Small intestine (tissue), 7 donors: ENCODE measurements at regions not wholly inside any gene's neighbourhood (a gene's known extent, or its start where the extent isn't known, plus 50 kb on each side); places are given as distances from the start of the nearest gene placed in this dataset.

Experiments used
- DNase-seq, 2 donors: peaks; one replicate each; pipeline versions ENCODE4 v3.0.0 to v3.0.0-alpha.2; 2013
- FAIRE-seq: peaks from 2 replicates; lab custom pipeline; 2012; peaks lifted over from hg19 to GRCh38; lab: Jason Lieb, UNC
- H3K27ac ChIP-seq, 3 donors: one replicate each; pipeline ENCODE4 v1.5.1; 2013; ENCODE audit warnings: low read length in 2 of 3, mild to moderate bottlenecking in 2 of 3, control low read depth in 1 of 3, inconsistent platforms in 1 of 3, low read depth in 1 of 3, moderate library complexity in 1 of 3
- H3K27me3 ChIP-seq, 3 donors: one replicate each; pipeline ENCODE4 v1.6.1; 2013; ENCODE audit warnings: low read length in 3 of 3, inconsistent platforms in 1 of 3; ENCODE audit not compliant: control insufficient read depth in 3 of 3, insufficient read depth in 3 of 3
- H3K36me3 ChIP-seq, 3 donors: one replicate each; pipeline ENCODE4 v1.6.1; 2013; ENCODE audit warnings: low read length in 3 of 3, inconsistent platforms in 1 of 3, low read depth in 1 of 3, mild to moderate bottlenecking in 1 of 3, moderate library complexity in 1 of 3; ENCODE audit not compliant: control insufficient read depth in 3 of 3, insufficient read depth in 2 of 3
- H3K4me1 ChIP-seq, 3 donors: one replicate each; pipeline ENCODE4 v1.6.1; 2013; ENCODE audit warnings: low read length in 2 of 3, inconsistent platforms in 1 of 3, low read depth in 1 of 3, mild to moderate bottlenecking in 1 of 3, moderate library complexity in 1 of 3; ENCODE audit not compliant: control insufficient read depth in 3 of 3, insufficient read depth in 2 of 3
- H3K4me3 ChIP-seq, 3 donors: one replicate each; pipeline ENCODE4 v1.5.1; 2013; ENCODE audit warnings: low read length in 3 of 3, control low read depth in 1 of 3, inconsistent platforms in 1 of 3, low read depth in 1 of 3, mild to moderate bottlenecking in 1 of 3, moderate library complexity in 1 of 3
- H3K9me3 ChIP-seq, 2 donors: one replicate each; pipeline ENCODE4 v1.6.1; 2013; ENCODE audit warnings: low read depth in 1 of 2, low read length in 1 of 2; ENCODE audit not compliant: control insufficient read depth in 2 of 2, insufficient read depth in 1 of 2
- WGBS, 3 donors: extraction: QIAGEN DNeasy Blood & Tissue Kit; methylation state at CpG; one replicate each; pipeline ENCODE4 v1.1.7; 2013; 5-methylcytosine and 5-hydroxymethylcytosine counted together
- donor health status: healthy with polysubstance abuse.
- donor health status: control.
- donor health status: control.
- donor health status: Bipolar disorder and iron deficiency.
- donor health status: healthy.

- H3K4me1 ChIP-seq = no peaks in the 10 kb centered on the region
- H3K36me3 ChIP-seq = no peaks in the 10 kb centered on the region
- no peak for FAIRE-seq
- H3K9me3 ChIP-seq = no peaks in the 10 kb centered on the region
- H3K27me3 ChIP-seq = no peaks in the 10 kb centered on the region
- 83 to 85% (median 84%) methylated on average over 6 of the region's 6 CpGs for WGBS, 3 donors
- H3K4me3 ChIP-seq = no peak overlapping the region
- no peak overlapping the region for H3K27ac ChIP-seq
- no peak for DNase-seq
Observed at GRCh38 chr4:54958236-54958635, 167.2 kb downstream of the KDR start.

- FAIRE-seq (no peak), DNase-seq (no peak)
- WGBS, 3 donors = 64 to 70% (median 68%) methylated on average over 2 of the region's 2 CpGs
- H3K9me3 ChIP-seq = no peaks in the 10 kb centered on the region
- H3K36me3 ChIP-seq = no peaks in the 10 kb centered on the region
- no peak overlapping the region for H3K4me3 ChIP-seq
- H3K27ac ChIP-seq = no peak overlapping the region
- H3K27me3 ChIP-seq = no peaks in the 10 kb centered on the region
- no peaks in the 10 kb centered on the region for H3K4me1 ChIP-seq
Observed at GRCh38 chr4:54954656-54955388, 170.6 kb downstream of the KDR start.

GRCh38 chr4:54946741-54947140 is 178.7 kb downstream of the KDR start:
- Histone ChIP-seq H3K4me1 (no peaks in the 10 kb centered on the region), H3K27me3 (no peaks in the 10 kb centered on the region), H3K27ac (no peak overlapping the region), H3K9me3 (no peaks in the 10 kb centered on the region), H3K4me3 (no peak overlapping the region), H3K36me3 (no peaks in the 10 kb centered on the region)
- WGBS, 3 donors = 25 to 63% (median 37%) methylated on average over 1 of the region's 1 CpG
- no peak for DNase-seq
- no peak for FAIRE-seq

- Histone ChIP-seq H3K4me3 (no peak overlapping the region), H3K36me3 (no peaks in the 10 kb centered on the region), H3K27ac (no peak overlapping the region), H3K27me3 (no peaks in the 10 kb centered on the region), H3K4me1 (no peaks in the 10 kb centered on the region), H3K9me3 (no peaks in the 10 kb centered on the region)
- 63 to 80% (median 68%) methylated on average over 6 of the region's 6 CpGs for WGBS, 3 donors
- DNase-seq (no peak), FAIRE-seq (no peak)
Observed at GRCh38 chr4:54945838-54946237, 179.6 kb downstream of the KDR start.

GRCh38 chr4:54942721-54943120 is 182.7 kb downstream of the KDR start:
- Histone ChIP-seq H3K9me3 (no peaks in the 10 kb centered on the region), H3K4me1 (no peaks in the 10 kb centered on the region), H3K36me3 (no peaks in the 10 kb centered on the region), H3K27ac (no peak overlapping the region), H3K27me3 (no peaks in the 10 kb centered on the region), H3K4me3 (no peak overlapping the region)
- DNase-seq (no peak), FAIRE-seq (no peak)
- 41 to 53% (median 47%) methylated on average over 3 of the region's 4 CpGs for WGBS, 3 donors

GRCh38 chr4:54941994-54942552 is 183.3 kb downstream of the KDR start:
- DNase-seq = peak in 1 of 2 donors; percentile 10

GRCh38 chr4:54940996-54941865 is 184.2 kb downstream of the KDR start:
- no peaks in the 10 kb centered on the region for H3K4me1 ChIP-seq
- H3K27me3 ChIP-seq = no peaks in the 10 kb centered on the region
- no peaks in the 10 kb centered on the region for H3K9me3 ChIP-seq
- FAIRE-seq (no peak), DNase-seq (no peak)
- 48 to 76% (median 65%) methylated on average over 7 of the region's 7 CpGs for WGBS, 3 donors
- no peak overlapping the region for H3K27ac ChIP-seq
- no peak overlapping the region for H3K4me3 ChIP-seq
- no peaks in the 10 kb centered on the region for H3K36me3 ChIP-seq

More at GRCh38 chr4:54941994-54942552, 183.3 kb downstream of the KDR start:
- no peaks in the 10 kb centered on the region for H3K4me1 ChIP-seq
- WGBS, 3 donors = 38 to 49% (median 39%) methylated on average over 10 of the region's 10 CpGs
- no peaks in the 10 kb centered on the region for H3K36me3 ChIP-seq
- no peak overlapping the region for H3K4me3 ChIP-seq
- FAIRE-seq = no peak
- no peaks in the 10 kb centered on the region for H3K27me3 ChIP-seq
- H3K9me3 ChIP-seq = no peaks in the 10 kb centered on the region
- H3K27ac ChIP-seq = no peak overlapping the region

- DNase-seq (no peak), FAIRE-seq (no peak)
- Histone ChIP-seq H3K36me3 (no peaks in the 10 kb centered on the region), H3K27me3 (no peaks in the 10 kb centered on the region), H3K4me1 (no peaks in the 10 kb centered on the region), H3K4me3 (no peak overlapping the region), H3K9me3 (no peaks in the 10 kb centered on the region), H3K27ac (no peak overlapping the region)
- 0 to 10% (median 2%) methylated on average over 2 of the region's 2 CpGs for whole genome bisulfite sequencing, 3 donors
Observed at GRCh38 chr4:54937501-54937900, 187.9 kb downstream of the KDR start.
